GM12873 (cell line): ENCODE measurements at regions not wholly inside any gene's neighbourhood (a gene's known extent, or its start where the extent isn't known, plus 50 kb on each side); places are given as distances from the start of the nearest gene placed in this dataset.

Experiments
- CTCF ChIP-seq: IDR thresholded peaks from 2 replicates; pipeline ENCODE4 v1.5.1; 2012; ENCODE audit warnings: low read depth, mild to moderate bottlenecking, moderate library complexity, low read length, control low read depth; ENCODE audit not compliant: insufficient read depth; ENCODE audit errors: missing control alignments

- no peak for TF ChIP-seq CTCF
Observed at GRCh38 chr5:143761663-143762062, 50.3 kb upstream of the HMHB1 start.

DNA sequence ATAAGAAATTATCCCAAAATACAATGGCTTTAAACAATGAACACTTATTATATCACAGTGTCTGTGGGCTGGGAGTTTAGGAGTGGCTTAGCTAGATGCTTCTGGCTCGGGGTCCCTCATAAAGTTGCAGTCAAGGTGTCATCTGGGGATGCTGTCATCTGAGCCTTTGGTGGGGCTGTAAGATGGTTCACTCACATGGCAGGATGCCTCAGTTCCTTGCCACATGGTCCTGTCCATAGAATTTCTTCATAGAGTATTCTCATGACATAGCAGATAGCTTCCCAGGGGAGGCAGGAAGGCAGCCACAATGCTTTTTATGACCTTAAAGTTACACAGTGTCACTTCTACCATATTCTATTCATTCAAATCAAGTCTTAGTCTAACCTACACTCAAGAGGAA lies 51.2 kb upstream of the HMHB1 start:
- no peak for TF ChIP-seq CTCF

DNA sequence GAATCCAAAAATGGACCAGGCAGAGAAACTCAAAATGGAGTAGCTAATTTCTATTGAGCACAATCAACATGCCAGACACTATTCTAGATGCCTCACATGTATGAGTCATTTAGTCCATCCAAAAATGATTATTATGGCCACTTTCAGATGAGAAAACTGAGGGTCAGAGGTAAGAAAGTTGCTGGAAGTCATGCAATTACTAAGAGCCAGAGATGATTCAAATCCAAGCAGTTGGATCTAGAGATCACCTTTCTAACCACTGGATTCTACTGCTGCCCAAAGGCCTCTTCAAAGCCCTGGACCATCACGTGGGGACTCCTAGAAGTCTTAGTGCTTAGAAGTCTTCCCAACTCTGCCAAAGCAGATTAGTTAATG lies 51.8 kb upstream of the HMHB1 start:
- TF ChIP-seq CTCF, result no peak

- TF ChIP-seq CTCF, result no peak
Observed at GRCh38 chr5:143759396-143760130, 52.4 kb upstream of the HMHB1 start.

DNA sequence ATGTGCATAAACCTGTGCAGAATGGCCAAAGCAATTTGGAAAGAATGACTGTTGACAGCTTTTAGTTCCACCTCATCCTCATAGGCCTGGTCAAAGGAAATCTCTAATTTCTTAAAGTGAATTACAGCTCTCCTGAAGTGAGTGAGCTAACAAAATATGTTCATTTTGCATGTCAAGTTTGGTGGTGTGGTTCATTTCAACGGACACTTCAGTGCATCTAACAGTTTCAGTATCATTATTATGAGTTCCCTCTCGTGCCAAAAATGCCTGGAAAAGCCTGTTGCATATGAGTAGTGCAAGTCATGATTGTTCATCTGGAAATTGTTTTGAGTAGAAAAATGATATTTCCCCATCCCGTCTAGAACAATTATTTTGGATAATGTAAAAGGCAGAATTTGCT lies 53.2 kb upstream of the HMHB1 start:
- TF ChIP-seq CTCF, result no peak

- TF ChIP-seq CTCF, result no peak
Observed at GRCh38 chr5:143758015-143758414, 53.9 kb upstream of the HMHB1 start.

DNA sequence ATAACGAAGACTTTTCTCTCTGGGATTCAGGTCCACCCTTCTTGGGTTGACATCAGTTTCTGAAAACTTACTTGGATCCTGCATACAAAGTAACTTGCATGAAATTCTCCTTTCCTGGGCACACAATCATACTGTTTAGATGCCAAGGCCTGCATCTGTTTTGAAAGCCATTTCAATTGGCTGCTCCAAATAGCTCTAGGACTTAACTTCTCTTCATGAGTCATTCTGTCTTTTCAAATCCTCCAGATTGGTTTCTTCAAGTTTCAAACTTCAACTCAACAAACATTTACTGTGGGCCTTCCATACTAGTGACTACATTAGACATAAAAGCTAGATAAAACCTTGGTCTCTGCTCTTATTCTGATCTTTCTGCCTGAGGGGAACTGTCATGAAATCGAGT lies 54.8 kb upstream of the HMHB1 start:
- TF ChIP-seq CTCF, result no peak
